H1 (cell line): ENCODE measurements at regions not wholly inside any gene's neighbourhood (a gene's known extent, or its start where the extent isn't known, plus 50 kb on each side); places are given as distances from the start of the nearest gene placed in this dataset.
A peak's percentile ranks its signal among the peaks of the same experiment; 100 is the strongest.

Source experiments
- CTCF ChIA-PET: fragments of 300-600 bp; sonication (Branson Sonifier 250); formaldehyde crosslinking; loops from one replicate; lab custom pipeline; 2021; ENCODE audit not compliant: partially characterized antibody; lab: Charles Lee
- POLR2A ChIA-PET: fragments of 300-600 bp; sonication (Branson Sonifier 250); formaldehyde crosslinking; loops from one replicate; lab custom pipeline; 2021; ENCODE audit warnings: inconsistent platforms; ENCODE audit not compliant: partially characterized antibody; lab: Charles Lee
- DNase-seq, 2 experiments: peaks; one replicate each; pipeline versions ENCODE4 v3.0.0 to v3.0.0-alpha.2; 2010 to 2022; ENCODE audit warnings: low spot score in 2 of 2, low read depth in 1 of 2, mixed read lengths in 1 of 2
- FAIRE-seq: peaks from 2 replicates; lab custom pipeline; 2011; peaks lifted over from hg19 to GRCh38; lab: Jason Lieb, UNC
- H2AFZ ChIP-seq: 2 replicates; pipeline ENCODE4 v1.8.1; 2012; ENCODE audit warnings: low read length, inconsistent platforms
- H2AK5ac ChIP-seq: 2 replicates; pipeline ENCODE4 v1.6.1; 2013; ENCODE audit warnings: low read depth, low read length
- H2BK120ac ChIP-seq: replicated peaks from 2 replicates; pipeline ENCODE3; 2013; ENCODE audit warnings: low read depth, low read length, inconsistent platforms
- H2BK12ac ChIP-seq: 2 replicates; pipeline ENCODE4 v1.6.1; 2013; ENCODE audit warnings: low read depth, low read length
- H2BK15ac ChIP-seq: 2 replicates; pipeline ENCODE4 v1.6.1; 2013; ENCODE audit warnings: low read length
- H2BK20ac ChIP-seq: 2 replicates; pipeline ENCODE4 v1.6.1; 2013; ENCODE audit warnings: low read length
- H2BK5ac ChIP-seq: 2 replicates; pipeline ENCODE4 v1.6.1; 2013; ENCODE audit warnings: low read depth, low read length
- H3K14ac ChIP-seq: 2 replicates; pipeline ENCODE4 v1.6.1; 2013; ENCODE audit warnings: inconsistent platforms; ENCODE audit not compliant: insufficient read length
- H3K18ac ChIP-seq: 2 replicates; pipeline ENCODE4 v1.6.1; 2013; ENCODE audit warnings: low read length; ENCODE audit errors: extremely low read depth
- H3K23ac ChIP-seq: 2 replicates; pipeline ENCODE4 v1.6.1; 2013; ENCODE audit warnings: inconsistent platforms; ENCODE audit not compliant: insufficient read length
- H3K23me2 ChIP-seq: 2 replicates; pipeline ENCODE4 v1.6.1; 2013; ENCODE audit warnings: low read depth, low read length
- H3K27ac ChIP-seq: 2 replicates; pipeline ENCODE4 v1.6.1; 2011; ENCODE audit warnings: low read depth, low read length, inconsistent platforms
- H3K27me3 ChIP-seq, 4 experiments: replicated peaks in 1 of 4; 1 replicate in 1 of 4; 2 replicates in 3 of 4; pipeline versions ENCODE4 v1.6.1 to v1.8.1; 2011 to 2013; ENCODE audit warnings: low read length in 3 of 4, mild to moderate bottlenecking in 3 of 4, inconsistent platforms in 2 of 4, mixed read lengths in 2 of 4, moderate library complexity in 1 of 4; ENCODE audit not compliant: control insufficient read depth in 3 of 4, insufficient read depth in 3 of 4; ENCODE audit errors: extremely low read depth in 1 of 4
- H3K36me3 ChIP-seq, 4 experiments: 2 replicates each; pipeline versions ENCODE4 v1.6.1 to v1.8.1; 2011 to 2013; ENCODE audit warnings: mild to moderate bottlenecking in 4 of 4, low read length in 3 of 4, moderate library complexity in 2 of 4, control low read depth in 1 of 4, inconsistent platforms in 1 of 4; ENCODE audit not compliant: insufficient read depth in 4 of 4, control insufficient read depth in 2 of 4
- H3K4ac ChIP-seq: replicated peaks from 2 replicates; pipeline ENCODE3; 2013; ENCODE audit warnings: low read length, low read depth, mixed read lengths, inconsistent platforms; ENCODE audit not compliant: insufficient read length
- H3K4me1 ChIP-seq, 4 experiments: replicated peaks in 1 of 4; 1 replicate in 1 of 4; 2 replicates in 3 of 4; pipeline versions ENCODE4 v1.6.1 to v1.8.1; 2011 to 2013; ENCODE audit warnings: low read length in 3 of 4, inconsistent platforms in 2 of 4, mixed read lengths in 1 of 4; ENCODE audit not compliant: insufficient read depth in 4 of 4, control insufficient read depth in 3 of 4
- H3K4me2 ChIP-seq, 2 experiments: 2 replicates each; pipeline versions ENCODE4 v1.6.1 to v1.8.1; 2011 to 2013; ENCODE audit warnings: low read depth in 2 of 2, low read length in 2 of 2, control low read depth in 1 of 2, inconsistent platforms in 1 of 2, mild to moderate bottlenecking in 1 of 2; ENCODE audit not compliant: insufficient read depth in 1 of 2
- H3K4me3 ChIP-seq, 4 experiments: fragments of 200-600, 300-600 bp in 1 of 4; sonication (generic), shearing (Covaris generic), sonication (Bioruptor Twin) in 1 of 4; 2 replicates each; pipeline versions ENCODE4 v1.5.1 to v1.8.1; 2011 to 2016; ENCODE audit warnings: low read length in 4 of 4, low read depth in 3 of 4, control low read depth in 2 of 4, inconsistent platforms in 2 of 4, mild to moderate bottlenecking in 2 of 4, mixed read lengths in 1 of 4, moderate library complexity in 1 of 4; ENCODE audit not compliant: insufficient read depth in 2 of 4; ENCODE audit errors: extremely low read depth in 1 of 4
- H3K56ac ChIP-seq: replicated peaks from 2 replicates; pipeline ENCODE3; 2013; ENCODE audit warnings: low read depth, mild to moderate bottlenecking, mixed read lengths, low read length, inconsistent platforms; ENCODE audit not compliant: insufficient read length
- H3K79me1 ChIP-seq: 2 replicates; pipeline ENCODE4 v1.6.1; 2013; ENCODE audit warnings: low read depth, low read length, control low read depth
- H3K79me2 ChIP-seq, 2 experiments: 2 replicates each; pipeline versions ENCODE4 v1.6.1 to v1.8.1; 2012 to 2013; ENCODE audit warnings: low read length in 2 of 2, mild to moderate bottlenecking in 2 of 2, inconsistent platforms in 1 of 2; ENCODE audit not compliant: insufficient read depth in 2 of 2, control insufficient read depth in 1 of 2
- H3K9ac ChIP-seq, 4 experiments: replicated peaks in 1 of 4; 1 replicate in 1 of 4; 2 replicates in 3 of 4; pipeline versions ENCODE4 v1.6.1 to v1.8.1; 2011 to 2013; ENCODE audit warnings: low read depth in 3 of 4, low read length in 3 of 4, control low read depth in 2 of 4, mild to moderate bottlenecking in 2 of 4, moderate library complexity in 2 of 4, inconsistent platforms in 1 of 4; ENCODE audit errors: extremely low read depth in 1 of 4
- H3K9me3 ChIP-seq, 2 experiments: 2 replicates each; pipeline versions ENCODE4 v1.6.1 to v1.8.1; 2012 to 2013; ENCODE audit warnings: mild to moderate bottlenecking in 2 of 2, moderate library complexity in 2 of 2, control low read depth in 1 of 2, inconsistent platforms in 1 of 2, low read depth in 1 of 2, low read length in 1 of 2, mixed read lengths in 1 of 2; ENCODE audit not compliant: insufficient read depth in 2 of 2
- H4K20me1 ChIP-seq, 2 experiments: replicated peaks in 1 of 2; 2 replicates each; pipeline versions ENCODE3 to v1.8.1; 2011 to 2013; ENCODE audit warnings: inconsistent platforms in 2 of 2, low read length in 2 of 2, mild to moderate bottlenecking in 1 of 2; ENCODE audit not compliant: insufficient read depth in 2 of 2, control insufficient read depth in 1 of 2
- H4K5ac ChIP-seq: 2 replicates; pipeline ENCODE4 v1.6.1; 2013; ENCODE audit warnings: low read length, low read depth, mixed read lengths, inconsistent platforms; ENCODE audit not compliant: insufficient read length
- H4K8ac ChIP-seq: 2 replicates; pipeline ENCODE4 v1.8.0; 2013; ENCODE audit warnings: mild to moderate bottlenecking, moderate library complexity, low read length, inconsistent platforms; ENCODE audit not compliant: insufficient read depth; ENCODE audit errors: extremely low read depth
- H4K91ac ChIP-seq: replicated peaks from 2 replicates; pipeline ENCODE3; 2013; ENCODE audit warnings: low read length, mixed read lengths, inconsistent platforms; ENCODE audit not compliant: insufficient read length
- BRCA1 ChIP-seq: IDR thresholded peaks from 2 replicates; pipeline ENCODE4 v1.6.1; 2012; ENCODE audit warnings: low read depth, low read length, improper control_type of control experiment
- CBX5 ChIP-seq: fragments of 300-800, 300-1000 bp; sonication (generic); IDR thresholded peaks from 2 replicates; pipeline ENCODE4 v1.7.1; 2016; ENCODE audit warnings: antibody characterized with exemption, low read length, low read depth
- CEBPB ChIP-seq: IDR thresholded peaks from 2 replicates; pipeline ENCODE4 v1.6.1; 2012; ENCODE audit warnings: low read depth, low read length
- CHD2 ChIP-seq: IDR thresholded peaks from 2 replicates; pipeline ENCODE4 v1.6.1; 2012; ENCODE audit warnings: low read length, improper control_type of control experiment
- JUN ChIP-seq: IDR thresholded peaks from 2 replicates; pipeline ENCODE4 v1.6.1; 2011; ENCODE audit warnings: low read depth, mild to moderate bottlenecking, improper control_type of control experiment, low read length
- RXRA ChIP-seq: IDR thresholded peaks from 2 replicates; pipeline ENCODE4 v1.6.1; 2011; ENCODE audit warnings: low read depth, mild to moderate bottlenecking, low read length, moderate library complexity; ENCODE audit not compliant: insufficient read depth
- SIN3A ChIP-seq, 2 experiments: IDR thresholded peaks in 1 of 2; conservative IDR thresholded peaks in 1 of 2; 2 replicates each; pipeline ENCODE4 v1.6.1; 2011 to 2012; ENCODE audit warnings: low read length in 2 of 2, improper control_type of control experiment in 1 of 2, low read depth in 1 of 2, mild to moderate bottlenecking in 1 of 2
- SP4 ChIP-seq: IDR thresholded peaks from 2 replicates; pipeline ENCODE4 v1.6.1; 2012; ENCODE audit warnings: low read length, inconsistent platforms
- TEAD4 ChIP-seq: IDR thresholded peaks from 2 replicates; pipeline ENCODE4 v1.6.1; 2012; ENCODE audit warnings: low read depth, low read length, inconsistent platforms, mixed read lengths
- YY1 ChIP-seq: IDR thresholded peaks from 2 replicates; pipeline ENCODE4 v1.6.1; 2011; ENCODE audit warnings: low read depth, mild to moderate bottlenecking, low read length
- ZNF274 ChIP-seq: IDR thresholded peaks from 2 replicates; pipeline ENCODE4 v1.7.0; 2012; ENCODE audit warnings: low read length, borderline replicate concordance; ENCODE audit errors: extremely low read depth
- WGBS, 2 experiments: shearing (Covaris generic) in 1 of 2; methylation state at CpG; one replicate each; pipeline versions ENCODE4 v1.1.6 to v1.1.7; 2013 to 2015; ENCODE audit warnings: low lambda C conversion rate in 2 of 2, mixed read lengths in 2 of 2, inconsistent platforms in 1 of 2, low coverage in 1 of 2, missing lambda C conversion rate in 1 of 2; ENCODE audit not compliant: insufficient replicate concordance in 2 of 2, insufficient coverage in 1 of 2, insufficient read length in 1 of 2; ENCODE audit errors: extremely low coverage in 1 of 2, missing lambda C conversion rate in 1 of 2; 5-methylcytosine and 5-hydroxymethylcytosine counted together
- TF ChIP-seq, protein P1 (sequence below): IDR thresholded peaks from 2 replicates; pipeline ENCODE4 v1.6.1; 2011; ENCODE audit warnings: low read length, improper control_type of control experiment
- TF ChIP-seq, protein P2 (sequence below): IDR thresholded peaks from 2 replicates; pipeline ENCODE4 v1.6.1; 2012; ENCODE audit warnings: inconsistent platforms

DNA sequence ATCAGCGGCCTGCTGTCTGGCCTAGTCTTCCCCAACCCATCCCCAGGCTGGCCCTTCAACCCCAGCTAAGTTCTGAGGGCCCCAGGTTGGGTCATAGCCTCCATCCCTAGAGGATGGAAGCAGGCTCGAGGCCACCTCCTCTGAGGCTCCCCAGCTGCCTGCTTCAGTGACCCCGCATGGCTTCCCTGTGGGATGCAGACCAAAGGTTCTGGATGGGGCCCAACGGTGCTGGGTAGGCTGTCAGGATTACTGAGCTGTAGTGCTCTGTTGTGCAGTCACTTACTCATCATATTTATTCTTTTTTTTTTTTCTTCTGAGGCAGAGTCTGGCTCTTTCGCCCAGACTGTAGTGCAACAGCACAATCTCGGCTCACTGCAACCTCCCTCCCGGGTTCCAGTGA, 92.0 kb downstream of the IRF2BPL start:
- Histone ChIP-seq H3K79me1 (no peaks in the 10 kb centered on the region), H3K4me1 (peaks cover 0 to 29% (median 15%) of the 10 kb centered on the region in 4 experiments; a peak in 6 of 7 replicates), H3K4me3 (no peak overlapping the region), H4K5ac (no peak overlapping the region), H3K18ac (no peak overlapping the region), H3K27ac (no peak overlapping the region), H3K9ac (no peak overlapping the region), H2BK20ac (no peak overlapping the region), H2BK120ac (no peak overlapping the region), H3K27me3 (no peaks in the 10 kb centered on the region), H2BK12ac (no peak overlapping the region), H3K79me2 (no peaks in the 10 kb centered on the region), H3K4ac (no peak overlapping the region), H3K23me2 (no peaks in the 10 kb centered on the region), H3K4me2 (no peak overlapping the region), H4K8ac (no peak overlapping the region), H3K14ac (no peak overlapping the region), H2BK15ac (0 out of 2 replicates have a peak overlapping the region, but pooled peaks have one; percentile 34), H4K91ac (no peak overlapping the region), H2AK5ac (no peak overlapping the region), H3K36me3 (no peaks in the 10 kb centered on the region), H3K9me3 (no peaks in the 10 kb centered on the region), H2BK5ac (no peak overlapping the region), H3K56ac (no peak overlapping the region), H4K20me1 (no peaks in the 10 kb centered on the region), H2AFZ (no peak overlapping the region), H3K23ac (no peak overlapping the region)
- CTCF ChIA-PET: interaction anchor here (0.6 to 21.9 kb wide), 10 partner anchors 9 to 123 kb away, joined by 3 to 403 read pairs (median 6); no protein-coding TSS in a partner anchor
- DNase-seq (no peak), FAIRE-seq (no peak)
- 92% methylated on average over 7 of the region's 7 CpGs; no CpG with 5 or more reads in 1 of the 2 experiments for WGBS, 2 experiments
- POLR2A ChIA-PET: interaction anchor here (0.8 to 4.7 kb wide), 8 partner anchors 11 to 149 kb away, joined by 3 to 18 read pairs (median 3); no protein-coding TSS in a partner anchor
- TF ChIP-seq ZNF274 (no peak), BRCA1 (no peak), YY1 (no peak), SIN3A (conservative IDR thresholded peaks at IDR 0.05 in 1 of 2, IDR thresholded peaks at IDR 0.05 in 1 of 2; ENCODE audit: low read depth in 1 of 2, low read length in 2 of 2) (no peak), CBX5 (no peak), SP4 (no peak), CHD2 (no peak), RXRA (no peak), TEAD4 (no peak), JUN (no peak), CEBPB (no peak)
- TF ChIP-seq, protein P1, sequence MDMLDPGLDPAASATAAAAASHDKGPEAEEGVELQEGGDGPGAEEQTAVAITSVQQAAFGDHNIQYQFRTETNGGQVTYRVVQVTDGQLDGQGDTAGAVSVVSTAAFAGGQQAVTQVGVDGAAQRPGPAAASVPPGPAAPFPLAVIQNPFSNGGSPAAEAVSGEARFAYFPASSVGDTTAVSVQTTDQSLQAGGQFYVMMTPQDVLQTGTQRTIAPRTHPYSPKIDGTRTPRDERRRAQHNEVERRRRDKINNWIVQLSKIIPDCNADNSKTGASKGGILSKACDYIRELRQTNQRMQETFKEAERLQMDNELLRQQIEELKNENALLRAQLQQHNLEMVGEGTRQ: no peak
- TF ChIP-seq, protein P2, sequence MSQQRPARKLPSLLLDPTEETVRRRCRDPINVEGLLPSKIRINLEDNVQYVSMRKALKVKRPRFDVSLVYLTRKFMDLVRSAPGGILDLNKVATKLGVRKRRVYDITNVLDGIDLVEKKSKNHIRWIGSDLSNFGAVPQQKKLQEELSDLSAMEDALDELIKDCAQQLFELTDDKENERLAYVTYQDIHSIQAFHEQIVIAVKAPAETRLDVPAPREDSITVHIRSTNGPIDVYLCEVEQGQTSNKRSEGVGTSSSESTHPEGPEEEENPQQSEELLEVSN: no peak
